Endothelial cell (in vitro differentiated cells): ENCODE measurements at regions not wholly inside any gene's neighbourhood (a gene's known extent, or its start where the extent isn't known, plus 50 kb on each side); places are given as distances from the start of the nearest gene placed in this dataset.

Source experiments
- DNase-seq: peaks from one replicate; pipeline ENCODE4 v3.0.0; 2021; ENCODE audit warnings: low spot score
- H3K27ac Mint-ChIP-seq: one replicate; pipeline ENCODE4 v1.8.0; 2021; ENCODE audit warnings: mixed read lengths, inconsistent platforms; ENCODE audit not compliant: unreplicated experiment
- H3K27me3 Mint-ChIP-seq: one replicate; pipeline ENCODE4 v1.8.0; 2021; ENCODE audit warnings: mild to moderate bottlenecking, moderate library complexity, mixed read lengths, inconsistent platforms; ENCODE audit not compliant: unreplicated experiment
- H3K36me3 Mint-ChIP-seq: one replicate; pipeline ENCODE4 v1.8.0; 2021; ENCODE audit warnings: mild to moderate bottlenecking, low read depth, mixed read lengths, inconsistent platforms; ENCODE audit not compliant: unreplicated experiment
- H3K4me1 Mint-ChIP-seq: one replicate; pipeline ENCODE4 v1.8.0; 2021; ENCODE audit warnings: mild to moderate bottlenecking, mixed read lengths, inconsistent platforms; ENCODE audit not compliant: unreplicated experiment
- H3K4me3 Mint-ChIP-seq: one replicate; pipeline ENCODE4 v1.8.0; 2021; ENCODE audit warnings: mild to moderate bottlenecking, mixed read lengths, inconsistent platforms; ENCODE audit not compliant: unreplicated experiment
- H3K9me3 Mint-ChIP-seq: one replicate; pipeline ENCODE4 v1.8.0; 2021; ENCODE audit warnings: mixed read lengths, inconsistent platforms; ENCODE audit not compliant: unreplicated experiment
- TF ChIP-seq, protein P1 (sequence below): fragments of 200-600 bp; sonication (generic); IDR thresholded peaks from one replicate; pipeline ENCODE4 v1.5.0; 2021; ENCODE audit warnings: antibody characterized with exemption; ENCODE audit not compliant: unreplicated experiment

DNA sequence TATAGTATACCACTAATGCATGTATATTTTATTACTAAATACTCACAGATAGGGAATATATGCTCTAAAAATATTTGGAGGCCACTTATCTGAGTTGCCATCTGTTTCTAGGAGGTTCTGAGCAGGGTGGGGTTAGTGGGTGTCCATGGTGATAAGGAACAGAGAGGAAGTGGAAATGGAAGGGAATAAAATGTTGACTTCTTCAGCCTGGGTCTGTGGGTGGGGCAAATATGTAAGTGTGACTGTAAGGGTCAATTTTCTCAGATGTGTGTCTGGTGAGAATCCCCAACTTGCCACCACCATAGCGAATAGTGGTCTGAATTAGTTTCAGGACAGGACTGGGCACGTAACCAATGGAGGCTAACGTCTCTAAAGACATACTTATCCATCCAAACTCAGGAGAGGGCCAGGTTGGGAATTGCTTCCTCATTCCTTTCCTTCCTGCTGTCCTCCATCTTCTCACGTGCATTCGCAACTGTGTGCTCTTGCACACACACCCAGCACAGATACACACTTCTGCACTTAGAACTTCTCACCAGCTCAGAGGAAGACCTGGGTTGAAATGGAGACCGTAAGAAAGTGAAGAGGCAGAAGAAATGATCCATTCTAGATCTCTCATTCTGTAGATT is 54.2 kb upstream of the GZMB start:
- H3K9me3 Mint-ChIP-seq = no peaks in the 10 kb centered on the region
- H3K4me3 Mint-ChIP-seq = no peak overlapping the region

More for the DNA sequence above, 54.2 kb upstream of the GZMB start:
- TF ChIP-seq, protein P1, sequence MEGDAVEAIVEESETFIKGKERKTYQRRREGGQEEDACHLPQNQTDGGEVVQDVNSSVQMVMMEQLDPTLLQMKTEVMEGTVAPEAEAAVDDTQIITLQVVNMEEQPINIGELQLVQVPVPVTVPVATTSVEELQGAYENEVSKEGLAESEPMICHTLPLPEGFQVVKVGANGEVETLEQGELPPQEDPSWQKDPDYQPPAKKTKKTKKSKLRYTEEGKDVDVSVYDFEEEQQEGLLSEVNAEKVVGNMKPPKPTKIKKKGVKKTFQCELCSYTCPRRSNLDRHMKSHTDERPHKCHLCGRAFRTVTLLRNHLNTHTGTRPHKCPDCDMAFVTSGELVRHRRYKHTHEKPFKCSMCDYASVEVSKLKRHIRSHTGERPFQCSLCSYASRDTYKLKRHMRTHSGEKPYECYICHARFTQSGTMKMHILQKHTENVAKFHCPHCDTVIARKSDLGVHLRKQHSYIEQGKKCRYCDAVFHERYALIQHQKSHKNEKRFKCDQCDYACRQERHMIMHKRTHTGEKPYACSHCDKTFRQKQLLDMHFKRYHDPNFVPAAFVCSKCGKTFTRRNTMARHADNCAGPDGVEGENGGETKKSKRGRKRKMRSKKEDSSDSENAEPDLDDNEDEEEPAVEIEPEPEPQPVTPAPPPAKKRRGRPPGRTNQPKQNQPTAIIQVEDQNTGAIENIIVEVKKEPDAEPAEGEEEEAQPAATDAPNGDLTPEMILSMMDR = no peak
- Mint-ChIP-seq H3K27me3 (peaks cover 2% of the 10 kb centered on the region), H3K36me3 (no peaks in the 10 kb centered on the region), H3K4me1 (peaks cover 9% of the 10 kb centered on the region), H3K27ac (no peak overlapping the region)
- no peak for DNase-seq
